Caco-2 (cell line): ENCODE measurements at regions not wholly inside any gene's neighbourhood (a gene's known extent, or its start where the extent isn't known, plus 50 kb on each side); places are given as distances from the start of the nearest gene placed in this dataset.

Experiments used
- BruUV-seq: library from RNA; stranded (reverse); fragments of 400-500 nt; replicated peaks from 2 replicates; lab custom pipeline; 2021; lab: Mats Ljungman, UMichigan
- CTCF ChIA-PET: fragments of 300-600 bp; sonication (Branson Sonifier 250); formaldehyde crosslinking; loops from one replicate; lab custom pipeline; 2022; ENCODE audit warnings: antibody characterized with exemption; lab: Charles Lee
- POLR2A ChIA-PET: fragments of 300-600 bp; sonication (Branson Sonifier 250); formaldehyde crosslinking; loops from one replicate; lab custom pipeline; 2022; ENCODE audit warnings: antibody characterized with exemption; lab: Charles Lee
- DNase-seq, 2 experiments: peaks; one replicate each; pipeline versions ENCODE4 v3.0.0 to v3.0.0-alpha.2; 2020 to 2022
- H3K27me3 ChIP-seq: replicated peaks from 2 replicates; pipeline ENCODE4 v1.6.0; 2011; ENCODE audit warnings: low read length; ENCODE audit not compliant: control insufficient read depth, insufficient read depth
- H3K36me3 ChIP-seq: 2 replicates; pipeline ENCODE4 v1.5.1; 2011; ENCODE audit warnings: low read length; ENCODE audit not compliant: control insufficient read depth, insufficient read depth
- H3K4me1 ChIP-seq: fragments of 250-450 bp; sonication (Bioruptor Pico); 2 replicates; pipeline ENCODE4 v1.5.1; 2020; ENCODE audit warnings: mild to moderate bottlenecking
- H3K4me3 ChIP-seq: 2 replicates; pipeline ENCODE4 v1.5.1; 2011; ENCODE audit warnings: low read depth, mild to moderate bottlenecking, control low read depth, low read length
- H3K9me3 ChIP-seq: fragments of 250-450 bp; sonication (Bioruptor Pico); 2 replicates; pipeline ENCODE4 v1.5.1; 2020; ENCODE audit warnings: mild to moderate bottlenecking, moderate library complexity
- H3K27ac Mint-ChIP-seq: one replicate; pipeline ENCODE4 v1.8.0; 2022; ENCODE audit warnings: mixed read lengths; ENCODE audit not compliant: unreplicated experiment
- H3K27me3 Mint-ChIP-seq: one replicate; pipeline ENCODE4 v1.8.0; 2022; ENCODE audit warnings: mixed read lengths; ENCODE audit not compliant: insufficient read depth, unreplicated experiment
- H3K36me3 Mint-ChIP-seq: one replicate; pipeline ENCODE4 v1.8.0; 2022; ENCODE audit warnings: mild to moderate bottlenecking, mixed read lengths; ENCODE audit not compliant: insufficient read depth, unreplicated experiment
- H3K4me1 Mint-ChIP-seq: one replicate; pipeline ENCODE4 v1.8.0; 2022; ENCODE audit warnings: low read depth, mixed read lengths; ENCODE audit not compliant: unreplicated experiment
- H3K4me3 Mint-ChIP-seq: one replicate; pipeline ENCODE4 v1.8.0; 2022; ENCODE audit warnings: mild to moderate bottlenecking, moderate library complexity, mixed read lengths; ENCODE audit not compliant: unreplicated experiment
- H3K9me3 Mint-ChIP-seq: one replicate; pipeline ENCODE4 v1.8.0; 2022; ENCODE audit warnings: mixed read lengths; ENCODE audit not compliant: unreplicated experiment
- CTCF ChIP-seq, 2 experiments: fragments of 200-600 bp in 1 of 2; IDR thresholded peaks; 1 replicate in 1 of 2; 2 replicates in 1 of 2; pipeline versions ENCODE4 v1.5.1 to v1.8.0; 2011 to 2022; ENCODE audit warnings: antibody characterized with exemption in 1 of 2, control low read depth in 1 of 2, inconsistent platforms in 1 of 2, low read depth in 1 of 2, low read length in 1 of 2, mild to moderate bottlenecking in 1 of 2, moderate library complexity in 1 of 2; ENCODE audit not compliant: insufficient read depth in 1 of 2, severe bottlenecking in 1 of 2, unreplicated experiment in 1 of 2
- intact Hi-C: fragments of 100-400 bp; cut with micrococcal nuclease; formaldehyde crosslinking; loops from one replicate; pipeline ENCODE4 v1.10.0; 2022; ENCODE audit not compliant: unreplicated experiment

GRCh38 chr7:106791526-106791925 is 73.6 kb upstream of the PIK3CG start:
- no peaks in the 10 kb centered on the region for H3K36me3 ChIP-seq
- intact Hi-C loops: loop anchor here (5.0 kb wide), 1 partner anchor 936 kb away; no protein-coding TSS in a partner anchor
- no peak overlapping the region for H3K27ac Mint-ChIP-seq
- CTCF ChIA-PET: interaction anchor here (0.6 to 0.7 kb wide), 2 partner anchors 71 to 95 kb away, joined by 3 to 4 read pairs; no protein-coding TSS in a partner anchor
- TF ChIP-seq CTCF (IDR thresholded peaks at IDR 0.05; ENCODE audit: insufficient read depth in 1 of 2, low read depth in 1 of 2, low read length in 1 of 2, severe bottlenecking in 1 of 2, unreplicated experiment in 1 of 2): no peak
- H3K27me3 ChIP-seq: no peaks in the 10 kb centered on the region; the same call in 1 of the 2 replicates
- H3K4me1 ChIP-seq: no peaks in the 10 kb centered on the region
- H3K9me3 Mint-ChIP-seq: peaks cover 10% of the 10 kb centered on the region
- no peak overlapping the region for H3K4me3 Mint-ChIP-seq
- no peak overlapping the region for H3K4me3 ChIP-seq
- POLR2A ChIA-PET: interaction anchor here (0.6 kb wide), 1 partner anchor 428 kb away, joined by 7 read pairs; no protein-coding TSS in a partner anchor
- no TSS peak for BruUV-seq
- no peak for DNase-seq
- no peaks in the 10 kb centered on the region for H3K9me3 ChIP-seq
- no peaks in the 10 kb centered on the region for H3K4me1 Mint-ChIP-seq
- H3K36me3 Mint-ChIP-seq: no peaks in the 10 kb centered on the region
- peaks cover 10% of the 10 kb centered on the region for H3K27me3 Mint-ChIP-seq

- H3K36me3 Mint-ChIP-seq: no peaks in the 10 kb centered on the region
- Histone ChIP-seq H3K27me3 (no peaks in the 10 kb centered on the region; the same call in 1 of the 2 replicates), H3K4me1 (no peaks in the 10 kb centered on the region), H3K9me3 (no peaks in the 10 kb centered on the region), H3K4me3 (no peak overlapping the region), H3K36me3 (no peaks in the 10 kb centered on the region)
- no peaks in the 10 kb centered on the region for H3K4me1 Mint-ChIP-seq
- intact Hi-C loops: loop anchor here (5.0 kb wide), 1 partner anchor 935 kb away; no protein-coding TSS in a partner anchor
- no peak for TF ChIP-seq CTCF (IDR thresholded peaks at IDR 0.05; ENCODE audit: insufficient read depth in 1 of 2, low read depth in 1 of 2, low read length in 1 of 2, severe bottlenecking in 1 of 2, unreplicated experiment in 1 of 2)
- H3K27me3 Mint-ChIP-seq: peaks cover 12% of the 10 kb centered on the region
- peaks cover 10% of the 10 kb centered on the region for H3K9me3 Mint-ChIP-seq
- BruUV-seq: no TSS peak
- POLR2A ChIA-PET: interaction anchor here (0.6 kb wide), 1 partner anchor 771 kb away, joined by 3 read pairs; no protein-coding TSS in a partner anchor
- no peak for DNase-seq
- H3K4me3 Mint-ChIP-seq: no peak overlapping the region
- no peak overlapping the region for H3K27ac Mint-ChIP-seq
- CTCF ChIA-PET: interaction anchor here (0.6 to 1.6 kb wide), 6 partner anchors 13 to 449 kb away, joined by 3 to 9 read pairs (median 3); no protein-coding TSS in a partner anchor
These were observed 72.7 kb upstream of the PIK3CG start for GRCh38 chr7:106792233-106792926.
